ENCODE measurements at regions not wholly inside any gene's neighbourhood (a gene's known extent, or its start where the extent isn't known, plus 50 kb on each side); places are given as distances from the start of the nearest gene placed in this dataset.
"Not testable (repeated sequence)": the region's sequence is repeated elsewhere in the genome, so short reads cannot be mapped to it uniquely, and the experiment has no call there.

DNA sequence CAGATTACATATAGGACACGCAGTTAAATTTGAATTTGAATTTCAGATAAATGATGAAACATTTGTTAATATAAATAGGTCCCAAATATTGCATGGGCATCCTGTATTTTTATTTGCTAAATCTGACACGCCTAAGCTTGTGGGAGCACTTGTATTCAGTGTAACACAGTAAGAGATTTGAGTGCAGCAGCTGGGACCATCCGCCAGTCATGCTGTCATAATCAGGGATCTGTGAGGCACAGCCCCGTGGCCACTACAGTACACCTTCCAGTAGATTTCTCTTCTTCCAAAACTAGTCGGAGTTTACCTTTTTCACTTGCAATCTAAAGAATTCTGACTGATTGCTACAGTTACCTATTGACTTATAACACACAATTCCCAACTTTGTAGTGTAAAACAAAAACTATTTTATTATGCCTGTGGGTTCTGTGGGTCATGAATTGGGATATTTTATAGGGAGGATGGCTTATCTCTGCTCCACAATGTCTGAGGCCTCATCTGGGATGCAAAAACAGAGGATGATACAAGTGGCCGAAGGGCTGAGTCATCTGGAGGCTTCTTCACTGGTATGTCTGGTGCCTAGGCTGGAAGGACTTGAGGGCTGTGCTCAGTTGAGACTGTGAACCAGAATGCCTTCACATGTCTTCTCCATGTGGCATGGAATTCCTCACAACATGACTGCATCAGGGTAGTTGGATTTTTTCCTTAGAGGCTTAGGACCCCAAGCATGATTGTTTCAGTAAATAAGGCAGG, 74.1 kb downstream of the PRSS23 start:
- Mint-ChIP-seq H3K9me3 (no peaks in the 10 kb centered on the region), H3K27me3 (ENCODE audit: low read depth) (no peaks in the 10 kb centered on the region), H3K27ac (peak overlapping the region in 2 of 3 experiments; percentile 9 to 18), H3K4me1 (peaks cover 41% of the 10 kb centered on the region), H3K36me3 (ENCODE audit: low read depth) (peaks cover 13% of the 10 kb centered on the region), H3K4me3 (no peak overlapping the region)
- TF ChIP-seq, protein P1, sequence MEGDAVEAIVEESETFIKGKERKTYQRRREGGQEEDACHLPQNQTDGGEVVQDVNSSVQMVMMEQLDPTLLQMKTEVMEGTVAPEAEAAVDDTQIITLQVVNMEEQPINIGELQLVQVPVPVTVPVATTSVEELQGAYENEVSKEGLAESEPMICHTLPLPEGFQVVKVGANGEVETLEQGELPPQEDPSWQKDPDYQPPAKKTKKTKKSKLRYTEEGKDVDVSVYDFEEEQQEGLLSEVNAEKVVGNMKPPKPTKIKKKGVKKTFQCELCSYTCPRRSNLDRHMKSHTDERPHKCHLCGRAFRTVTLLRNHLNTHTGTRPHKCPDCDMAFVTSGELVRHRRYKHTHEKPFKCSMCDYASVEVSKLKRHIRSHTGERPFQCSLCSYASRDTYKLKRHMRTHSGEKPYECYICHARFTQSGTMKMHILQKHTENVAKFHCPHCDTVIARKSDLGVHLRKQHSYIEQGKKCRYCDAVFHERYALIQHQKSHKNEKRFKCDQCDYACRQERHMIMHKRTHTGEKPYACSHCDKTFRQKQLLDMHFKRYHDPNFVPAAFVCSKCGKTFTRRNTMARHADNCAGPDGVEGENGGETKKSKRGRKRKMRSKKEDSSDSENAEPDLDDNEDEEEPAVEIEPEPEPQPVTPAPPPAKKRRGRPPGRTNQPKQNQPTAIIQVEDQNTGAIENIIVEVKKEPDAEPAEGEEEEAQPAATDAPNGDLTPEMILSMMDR (IDR thresholded peaks at IDR 0.05; ENCODE audit: unreplicated experiment in 3 of 3) = no peak

DNA sequence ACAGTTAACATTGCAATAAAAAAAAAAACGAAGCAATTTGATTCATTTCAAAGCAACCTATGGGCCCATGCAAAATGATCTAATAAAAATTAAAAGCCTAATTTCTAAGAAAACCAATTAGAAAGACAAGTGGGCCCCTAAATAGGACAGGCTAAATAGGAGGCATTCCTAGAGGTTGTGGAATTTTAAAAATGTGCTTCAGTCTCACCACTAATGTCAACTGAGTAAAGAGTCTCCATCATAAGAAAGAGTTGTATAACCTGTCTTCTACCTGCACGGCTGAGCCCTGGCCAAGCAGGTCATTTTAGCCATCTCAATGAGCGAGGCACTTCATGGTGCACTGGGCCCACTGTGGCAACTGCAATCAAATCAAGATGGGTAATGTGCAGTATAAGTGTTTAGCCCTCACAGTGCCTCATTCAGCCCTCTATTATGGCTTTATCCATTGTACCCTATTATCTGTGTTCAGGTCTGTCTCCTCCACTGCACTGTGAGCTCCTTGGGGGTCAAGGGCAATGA, 76.4 kb downstream of the PRSS23 start:
- Mint-ChIP-seq H3K4me3 (no peak overlapping the region), H3K36me3 (ENCODE audit: low read depth) (peaks cover 26% of the 10 kb centered on the region), H3K4me1 (peaks cover 22% of the 10 kb centered on the region), H3K9me3 (peaks cover 9% of the 10 kb centered on the region), H3K27ac (no peak overlapping the region), H3K27me3 (ENCODE audit: low read depth) (no peaks in the 10 kb centered on the region)
- TF ChIP-seq, protein P1 (IDR thresholded peaks at IDR 0.05; ENCODE audit: unreplicated experiment in 3 of 3) = no peak

DNA sequence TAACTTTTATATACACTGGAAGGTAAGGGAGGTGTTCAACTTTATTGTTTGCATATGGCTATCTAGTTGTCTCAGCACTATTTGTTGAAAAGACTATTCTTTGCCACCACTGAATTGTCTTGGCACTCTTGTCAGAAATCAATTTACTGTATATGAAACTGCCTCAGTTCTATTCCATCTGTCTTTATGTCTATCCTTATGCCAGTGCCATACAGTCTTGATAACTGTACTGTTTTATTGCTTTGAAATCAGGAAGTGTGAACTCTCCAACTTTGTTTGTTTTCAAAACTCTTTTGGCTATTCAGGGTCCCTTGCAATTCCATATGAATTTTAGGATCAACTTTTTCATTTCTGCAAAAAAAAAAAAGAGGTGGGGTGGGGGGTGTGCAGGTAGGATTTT, 77.2 kb downstream of the PRSS23 start:
- H3K9me3 Mint-ChIP-seq = peaks cover 14% of the 10 kb centered on the region
- H3K4me3 Mint-ChIP-seq = no peak overlapping the region
- H3K4me1 Mint-ChIP-seq = peaks cover 18% of the 10 kb centered on the region
- no peak overlapping the region for H3K27ac Mint-ChIP-seq
- TF ChIP-seq, protein P1 (IDR thresholded peaks at IDR 0.05; ENCODE audit: unreplicated experiment in 3 of 3) = no peak
- peaks cover 34% of the 10 kb centered on the region for H3K36me3 Mint-ChIP-seq (ENCODE audit: low read depth)
- no peaks in the 10 kb centered on the region for H3K27me3 Mint-ChIP-seq (ENCODE audit: low read depth)

DNA sequence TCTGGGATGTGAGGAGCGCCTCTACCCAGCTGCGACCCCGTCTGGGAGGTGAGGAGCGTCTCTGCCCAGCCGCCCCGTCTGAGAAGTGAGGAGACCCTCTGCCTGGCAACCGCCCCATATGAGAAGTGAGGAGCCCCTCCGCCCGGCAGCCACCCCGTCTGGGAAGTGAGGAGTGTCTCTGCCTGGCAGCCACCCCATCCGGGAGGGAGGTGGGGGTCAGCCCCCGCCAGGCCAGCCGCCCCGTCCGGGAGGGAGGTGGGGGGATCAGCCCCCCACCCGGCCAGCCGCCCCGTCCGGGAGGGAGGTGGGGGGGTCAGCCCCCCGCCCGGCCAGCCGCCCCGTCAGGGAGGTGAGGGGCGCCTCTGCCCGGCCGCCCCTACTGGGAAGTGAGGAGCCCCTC, 76.0 kb downstream of the FZD4 start:
- not testable (repeated sequence) for H3K27ac Mint-ChIP-seq; H3K27me3 Mint-ChIP-seq (ENCODE audit: low read depth); H3K4me3 Mint-ChIP-seq
- Mint-ChIP-seq H3K36me3 (ENCODE audit: low read depth) (peaks cover 42% of the 10 kb centered on the region), H3K9me3 (peaks cover 24% of the 10 kb centered on the region), H3K4me1 (peaks cover 10% of the 10 kb centered on the region)

DNA sequence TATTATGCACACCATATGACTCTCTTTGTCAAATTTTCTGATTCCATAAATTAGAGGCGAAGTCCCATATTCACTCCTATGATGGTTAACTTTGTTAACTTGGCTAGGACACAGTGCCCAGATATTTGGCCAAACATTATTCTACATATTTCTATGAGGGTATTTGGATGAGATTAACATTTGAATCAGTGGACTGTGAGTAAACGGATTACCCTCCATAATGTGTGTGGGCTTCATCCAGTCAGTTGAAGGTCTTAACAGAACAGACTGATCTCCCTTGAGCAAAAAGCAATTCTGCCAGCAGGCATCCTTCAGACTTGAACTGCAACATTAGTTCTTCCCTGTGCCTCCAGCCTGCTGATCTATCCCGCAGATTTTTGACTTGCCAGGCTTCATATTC, 69.9 kb downstream of the FZD4 start:
- H3K4me1 Mint-ChIP-seq = peaks cover 13% of the 10 kb centered on the region
- peaks cover 55% of the 10 kb centered on the region for H3K36me3 Mint-ChIP-seq (ENCODE audit: low read depth)
- H3K27ac Mint-ChIP-seq = no peak overlapping the region
- H3K4me3 Mint-ChIP-seq = no peak overlapping the region
- peaks cover 33% of the 10 kb centered on the region for H3K9me3 Mint-ChIP-seq
- TF ChIP-seq, protein P1 (IDR thresholded peaks at IDR 0.05; ENCODE audit: unreplicated experiment in 3 of 3) = no peak
- H3K27me3 Mint-ChIP-seq (ENCODE audit: low read depth) = no peaks in the 10 kb centered on the region

DNA sequence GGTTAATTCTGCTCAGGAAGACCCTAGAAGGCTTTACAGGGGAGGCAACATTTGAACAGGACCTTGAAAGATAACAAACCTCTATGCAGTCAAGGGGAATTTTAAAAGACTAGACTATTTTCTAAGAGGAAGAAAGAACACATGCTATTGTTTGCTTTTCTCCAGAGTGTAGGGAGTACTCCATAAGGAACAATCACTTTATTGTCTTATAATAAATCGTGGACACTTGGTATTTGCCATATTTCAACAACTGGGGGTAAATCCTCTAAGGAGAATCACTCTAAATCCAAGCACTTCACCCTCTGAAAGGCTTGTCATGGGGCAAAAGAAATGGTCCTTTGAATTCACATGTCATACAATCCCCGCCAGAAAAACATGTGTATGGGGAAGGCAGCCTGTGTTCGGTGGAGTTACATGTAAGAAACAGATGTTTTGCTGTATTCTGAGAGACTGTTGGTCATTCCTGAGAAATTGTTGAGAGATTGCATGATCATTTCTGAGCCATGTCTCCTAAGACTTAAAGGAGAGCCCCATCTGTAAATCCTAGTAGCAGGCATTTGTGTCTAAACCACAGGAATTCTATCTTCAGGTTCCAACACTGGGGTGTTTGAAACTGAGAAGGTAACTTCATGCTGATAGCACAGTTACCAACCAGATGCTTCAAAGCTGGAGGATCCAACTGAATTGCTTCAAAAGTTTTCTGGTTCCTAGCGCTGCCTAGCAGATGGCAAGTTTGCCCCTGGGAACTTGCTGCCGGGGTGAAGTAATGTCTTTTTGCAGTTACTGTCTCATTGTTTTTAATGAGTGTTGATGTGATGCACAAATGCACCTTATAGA, 66.8 kb downstream of the FZD4 start:
- Mint-ChIP-seq H3K4me1 (peaks cover 20% of the 10 kb centered on the region), H3K27me3 (ENCODE audit: low read depth) (no peaks in the 10 kb centered on the region), H3K4me3 (no peak overlapping the region), H3K9me3 (peaks cover 16% of the 10 kb centered on the region), H3K36me3 (ENCODE audit: low read depth) (peaks cover 52% of the 10 kb centered on the region), H3K27ac (peak overlapping the region; percentile 70 to 92 (median 86))
- TF ChIP-seq, protein P1 (IDR thresholded peaks at IDR 0.05; ENCODE audit: unreplicated experiment in 3 of 3) = no peak
